ENCODE measurements at regions not wholly inside any gene's neighbourhood (a gene's known extent, or its start where the extent isn't known, plus 50 kb on each side); places are given as distances from the start of the nearest gene placed in this dataset.
"Not testable (repeated sequence)": the region's sequence is repeated elsewhere in the genome, so short reads cannot be mapped to it uniquely, and the experiment has no call there.

DNA sequence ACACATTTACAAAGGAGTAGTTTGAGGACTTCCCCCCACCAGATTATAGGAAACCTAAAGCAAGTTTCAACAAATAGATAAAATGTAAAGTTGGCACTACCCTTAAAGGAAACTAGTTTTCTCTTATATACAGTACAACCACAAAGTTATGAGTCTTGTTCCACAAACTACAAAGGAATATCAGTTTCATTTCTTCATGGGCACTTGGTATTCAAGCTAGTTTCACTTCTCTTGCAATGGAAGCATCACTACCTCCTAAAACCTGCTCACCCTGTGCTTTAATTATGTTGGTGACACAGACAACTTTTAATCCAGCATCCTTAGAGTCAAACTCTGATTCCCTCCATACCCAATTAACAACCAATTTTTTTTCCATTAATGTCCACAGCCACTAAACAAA, 707.0 kb downstream of the ROBO2 start:
- H3K4me3 ChIP-seq: no peak overlapping the region
- H3K36me3 ChIP-seq: no peaks in the 10 kb centered on the region
- H3K9me3 ChIP-seq: no peaks in the 10 kb centered on the region
- no peaks in the 10 kb centered on the region for H3K4me1 ChIP-seq
- DNase-seq: no peak
- H3K27me3 ChIP-seq: no peaks in the 10 kb centered on the region
- TF ChIP-seq, protein P1, sequence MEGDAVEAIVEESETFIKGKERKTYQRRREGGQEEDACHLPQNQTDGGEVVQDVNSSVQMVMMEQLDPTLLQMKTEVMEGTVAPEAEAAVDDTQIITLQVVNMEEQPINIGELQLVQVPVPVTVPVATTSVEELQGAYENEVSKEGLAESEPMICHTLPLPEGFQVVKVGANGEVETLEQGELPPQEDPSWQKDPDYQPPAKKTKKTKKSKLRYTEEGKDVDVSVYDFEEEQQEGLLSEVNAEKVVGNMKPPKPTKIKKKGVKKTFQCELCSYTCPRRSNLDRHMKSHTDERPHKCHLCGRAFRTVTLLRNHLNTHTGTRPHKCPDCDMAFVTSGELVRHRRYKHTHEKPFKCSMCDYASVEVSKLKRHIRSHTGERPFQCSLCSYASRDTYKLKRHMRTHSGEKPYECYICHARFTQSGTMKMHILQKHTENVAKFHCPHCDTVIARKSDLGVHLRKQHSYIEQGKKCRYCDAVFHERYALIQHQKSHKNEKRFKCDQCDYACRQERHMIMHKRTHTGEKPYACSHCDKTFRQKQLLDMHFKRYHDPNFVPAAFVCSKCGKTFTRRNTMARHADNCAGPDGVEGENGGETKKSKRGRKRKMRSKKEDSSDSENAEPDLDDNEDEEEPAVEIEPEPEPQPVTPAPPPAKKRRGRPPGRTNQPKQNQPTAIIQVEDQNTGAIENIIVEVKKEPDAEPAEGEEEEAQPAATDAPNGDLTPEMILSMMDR (IDR thresholded peaks at IDR 0.05): no peak
- H3K27ac ChIP-seq: no peak overlapping the region

DNA sequence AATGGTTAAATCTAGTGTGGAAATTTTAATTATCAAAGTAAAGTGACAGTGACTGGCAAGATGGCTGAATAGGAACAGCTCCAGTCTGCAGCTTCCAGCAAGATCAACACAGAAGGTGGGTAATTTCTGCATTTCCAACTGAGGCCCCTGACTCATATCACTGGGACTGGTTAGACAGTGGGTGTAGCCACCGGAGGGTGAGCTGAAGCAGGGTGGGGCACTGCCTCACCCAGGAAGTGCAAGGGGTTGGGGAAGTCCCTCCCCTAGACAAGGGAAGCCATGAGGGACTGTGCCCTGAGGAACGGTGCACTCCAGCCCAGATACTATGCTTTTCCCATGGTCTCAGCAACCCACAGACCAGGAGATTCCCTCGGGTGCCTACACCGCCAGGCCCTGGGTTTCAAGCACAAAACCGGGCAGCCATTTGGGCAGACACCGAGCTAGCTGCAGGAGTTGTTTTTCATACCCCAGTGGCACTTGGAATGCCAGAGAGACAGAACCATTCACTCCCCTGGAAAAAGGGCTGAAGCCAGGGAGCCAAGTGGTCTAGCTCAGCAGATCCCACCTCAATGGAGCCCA, 716.6 kb downstream of the ROBO2 start:
- not testable (repeated sequence) for H3K9me3 ChIP-seq, H3K27ac ChIP-seq, H3K4me3 ChIP-seq, DNase-seq, H3K27me3 ChIP-seq, H3K4me1 ChIP-seq, H3K36me3 ChIP-seq

DNA sequence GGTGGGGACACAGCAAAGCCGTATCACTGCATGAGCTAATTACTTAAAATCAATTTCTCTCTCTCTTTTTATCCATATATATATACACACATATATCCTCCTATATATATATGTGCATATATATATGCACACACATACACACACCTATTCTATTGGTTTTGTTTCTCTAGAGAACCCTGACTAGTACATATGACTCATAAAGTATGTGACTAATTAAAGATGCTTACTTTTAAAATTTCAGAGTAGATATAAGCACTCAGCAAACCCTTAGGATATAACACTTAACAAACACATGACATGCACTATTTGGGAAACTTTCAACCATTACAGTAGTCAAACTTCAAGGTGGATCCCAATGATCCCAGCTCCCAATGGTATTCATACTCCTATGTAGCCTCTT, 732.6 kb downstream of the ROBO2 start:
- no peaks in the 10 kb centered on the region for H3K4me1 ChIP-seq
- no peaks in the 10 kb centered on the region for H3K36me3 ChIP-seq
- H3K27ac ChIP-seq: no peak overlapping the region
- no peaks in the 10 kb centered on the region for H3K9me3 ChIP-seq
- no peak for DNase-seq
- TF ChIP-seq, protein P1 (IDR thresholded peaks at IDR 0.05): no peak
- no peak for TF ChIP-seq POLR2A (IDR thresholded peaks at IDR 0.05)
- no peak overlapping the region for H3K4me3 ChIP-seq
- H3K27me3 ChIP-seq: no peaks in the 10 kb centered on the region

GRCh38 chr3:77773084-77773483, 733.2 kb downstream of the ROBO2 start:
- Histone ChIP-seq H3K27me3 (no peaks in the 10 kb centered on the region), H3K4me3 (no peak overlapping the region), H3K4me1 (no peaks in the 10 kb centered on the region), H3K36me3 (no peaks in the 10 kb centered on the region), H3K9me3 (no peaks in the 10 kb centered on the region), H3K27ac (no peak overlapping the region)
- TF ChIP-seq, protein P1 (IDR thresholded peaks at IDR 0.05): no peak
- TF ChIP-seq POLR2A (IDR thresholded peaks at IDR 0.05): no peak
- DNase-seq: no peak

DNA sequence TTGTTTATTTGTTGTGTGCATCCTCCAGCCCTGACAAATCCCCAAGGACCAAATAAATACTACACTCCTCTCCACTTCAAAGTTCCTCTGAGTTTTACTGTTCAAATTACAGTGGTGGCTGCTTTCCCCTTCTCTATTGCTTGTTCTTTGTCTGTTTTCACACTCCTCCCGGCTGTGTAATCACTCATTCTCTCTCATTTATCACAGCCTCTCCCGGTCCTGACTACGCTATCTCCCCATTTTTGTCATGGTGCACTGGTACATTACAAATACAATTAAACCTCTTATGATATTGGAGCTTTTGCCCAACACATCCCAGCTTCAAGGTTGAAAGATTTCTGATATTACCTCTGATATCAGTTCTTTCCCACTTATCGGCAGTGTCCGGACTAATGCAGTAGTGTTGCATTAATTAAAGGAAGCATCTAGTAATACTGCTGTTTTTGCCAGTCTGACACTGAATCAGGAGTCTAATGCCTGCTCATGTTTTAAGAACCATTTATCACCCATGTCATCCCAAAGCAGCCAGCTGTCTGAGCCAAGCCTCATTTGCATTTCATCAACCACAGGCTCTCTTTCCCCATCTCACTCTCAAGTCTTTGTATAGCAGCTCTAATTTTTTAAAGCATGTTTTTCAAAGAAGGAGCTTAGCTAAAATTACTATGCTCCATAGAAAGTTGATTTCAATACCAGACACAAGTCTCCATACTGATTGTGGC, 740.5 kb downstream of the ROBO2 start:
- H3K27me3 ChIP-seq: no peaks in the 10 kb centered on the region
- no peaks in the 10 kb centered on the region for H3K4me1 ChIP-seq
- no peak for DNase-seq
- H3K36me3 ChIP-seq: no peaks in the 10 kb centered on the region
- no peak for TF ChIP-seq POLR2A (IDR thresholded peaks at IDR 0.05)
- TF ChIP-seq, protein P1 (IDR thresholded peaks at IDR 0.05): no peak
- H3K9me3 ChIP-seq: no peaks in the 10 kb centered on the region
- no peak overlapping the region for H3K27ac ChIP-seq
- H3K4me3 ChIP-seq: no peak overlapping the region

GRCh38 chr3:77786216-77786615, 746.3 kb downstream of the ROBO2 start:
- H3K36me3 ChIP-seq: no peaks in the 10 kb centered on the region
- no peak overlapping the region for H3K4me3 ChIP-seq

More at GRCh38 chr3:77786216-77786615, 746.3 kb downstream of the ROBO2 start:
- Histone ChIP-seq H3K27ac (no peak overlapping the region), H3K4me1 (no peaks in the 10 kb centered on the region), H3K9me3 (no peaks in the 10 kb centered on the region), H3K27me3 (no peaks in the 10 kb centered on the region)
- no peak for TF ChIP-seq POLR2A (IDR thresholded peaks at IDR 0.05)
- TF ChIP-seq, protein P1 (IDR thresholded peaks at IDR 0.05): no peak
- DNase-seq: no peak

Measured in Peyer's patch (tissue), 4 donors.